Ovary (tissue), 3 donors: ENCODE measurements at regions not wholly inside any gene's neighbourhood (a gene's known extent, or its start where the extent isn't known, plus 50 kb on each side); places are given as distances from the start of the nearest gene placed in this dataset.

Experiments
- CTCF ChIP-seq, 3 donors: fragments of 450-650 bp in 2 of 3; fragments of 200-600 bp in 1 of 3; IDR thresholded peaks; one replicate each; pipeline versions ENCODE4 v1.5.1 to v1.8.0; 2016 to 2022; ENCODE audit warnings: antibody characterized with exemption in 3 of 3, mild to moderate bottlenecking in 1 of 3
- EP300 ChIP-seq: sonication (generic); formaldehyde crosslinking; IDR thresholded peaks from one replicate; pipeline ENCODE4 v1.6.1; 2017; ENCODE audit warnings: antibody characterized with exemption
- donor health status: DM: no; HTN: no; CAD: no.

DNA sequence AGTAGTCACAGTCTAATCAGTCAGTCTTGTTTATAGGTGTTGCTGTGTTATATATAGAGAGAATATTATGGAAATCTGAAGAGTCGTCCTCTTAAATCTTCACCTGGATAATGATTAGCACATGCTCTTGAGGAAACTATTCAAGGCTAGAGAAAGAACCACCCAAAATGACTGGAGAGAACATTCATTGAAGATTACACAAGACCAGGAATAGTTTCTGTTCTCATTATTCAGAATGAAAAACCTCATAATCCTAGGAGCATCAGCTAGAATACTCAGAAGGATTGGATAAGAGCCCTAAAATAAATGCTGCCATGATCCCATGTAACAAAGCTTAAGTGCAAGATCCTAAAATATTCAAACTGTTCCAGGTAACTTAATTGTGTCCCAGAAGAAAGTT is 278.2 kb upstream of the PREP start:
- TF ChIP-seq CTCF (IDR thresholded peaks at IDR 0.05), result no peak
- TF ChIP-seq EP300, result no peak
